MM.1S (cell line): ENCODE measurements at regions not wholly inside any gene's neighbourhood (a gene's known extent, or its start where the extent isn't known, plus 50 kb on each side); places are given as distances from the start of the nearest gene placed in this dataset.

Source experiments
- EZH2 ChIP-seq: fragments of 300-600 bp; sonication (generic); optimal IDR thresholded peaks from 2 replicates; pipeline ENCODE3; 2017; ENCODE audit warnings: low read depth, mild to moderate bottlenecking, antibody characterized with exemption, low read length, mixed read lengths
- TF ChIP-seq, protein P1 (sequence below): fragments of 300-600 bp; sonication (generic); IDR thresholded peaks from 2 replicates; pipeline ENCODE4 v1.5.1; 2016; ENCODE audit warnings: antibody characterized with exemption, low read length, mixed read lengths

DNA sequence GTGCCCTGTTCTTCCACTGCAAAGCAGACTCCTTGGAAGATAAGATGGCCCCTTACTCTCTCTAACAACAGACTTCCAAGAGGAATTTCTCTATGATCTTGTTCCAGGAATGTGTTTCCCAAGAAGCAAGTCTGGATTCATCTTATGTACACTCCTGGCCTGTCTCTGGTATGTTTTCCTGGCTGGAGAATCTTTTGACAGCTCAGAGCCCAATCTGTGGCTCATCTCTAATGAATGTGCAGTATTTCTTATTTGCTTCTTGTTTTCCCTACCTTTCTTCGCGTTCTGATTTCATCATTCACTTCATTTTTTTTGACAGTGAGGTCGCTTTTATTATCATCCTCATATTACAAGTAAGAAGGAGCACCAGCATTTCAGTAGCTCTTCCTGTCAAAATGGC is 53.0 kb upstream of the PITRM1 start:
- TF ChIP-seq, protein P1, sequence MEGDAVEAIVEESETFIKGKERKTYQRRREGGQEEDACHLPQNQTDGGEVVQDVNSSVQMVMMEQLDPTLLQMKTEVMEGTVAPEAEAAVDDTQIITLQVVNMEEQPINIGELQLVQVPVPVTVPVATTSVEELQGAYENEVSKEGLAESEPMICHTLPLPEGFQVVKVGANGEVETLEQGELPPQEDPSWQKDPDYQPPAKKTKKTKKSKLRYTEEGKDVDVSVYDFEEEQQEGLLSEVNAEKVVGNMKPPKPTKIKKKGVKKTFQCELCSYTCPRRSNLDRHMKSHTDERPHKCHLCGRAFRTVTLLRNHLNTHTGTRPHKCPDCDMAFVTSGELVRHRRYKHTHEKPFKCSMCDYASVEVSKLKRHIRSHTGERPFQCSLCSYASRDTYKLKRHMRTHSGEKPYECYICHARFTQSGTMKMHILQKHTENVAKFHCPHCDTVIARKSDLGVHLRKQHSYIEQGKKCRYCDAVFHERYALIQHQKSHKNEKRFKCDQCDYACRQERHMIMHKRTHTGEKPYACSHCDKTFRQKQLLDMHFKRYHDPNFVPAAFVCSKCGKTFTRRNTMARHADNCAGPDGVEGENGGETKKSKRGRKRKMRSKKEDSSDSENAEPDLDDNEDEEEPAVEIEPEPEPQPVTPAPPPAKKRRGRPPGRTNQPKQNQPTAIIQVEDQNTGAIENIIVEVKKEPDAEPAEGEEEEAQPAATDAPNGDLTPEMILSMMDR, result no peak
- TF ChIP-seq EZH2, result no peak
